ENCODE measurements at regions not wholly inside any gene's neighbourhood (a gene's known extent, or its start where the extent isn't known, plus 50 kb on each side); places are given as distances from the start of the nearest gene placed in this dataset.

DNA sequence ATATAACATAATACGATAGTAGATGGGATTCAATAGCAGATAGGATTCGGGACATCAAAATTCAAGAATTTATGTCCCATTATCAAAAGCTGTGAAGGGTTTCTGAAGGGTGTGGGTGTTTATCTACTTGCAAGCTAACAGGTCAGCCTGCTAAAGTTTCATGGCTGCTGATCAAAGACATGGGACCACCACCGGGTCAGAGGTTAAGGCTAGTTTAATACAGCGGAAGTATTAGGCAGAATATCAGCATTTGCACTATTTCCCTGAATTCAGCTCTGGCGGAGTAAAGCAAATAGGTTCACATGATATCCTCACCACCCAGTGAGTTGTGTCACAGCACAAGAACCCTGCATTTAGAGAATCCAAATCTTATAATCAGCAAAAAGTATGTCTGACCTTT is 82.5 kb downstream of the DSEL start:
- H3K79me2 ChIP-seq (ENCODE audit: low read length) = no peaks in the 10 kb centered on the region
- H3F3A ChIP-seq (ENCODE audit: insufficient read depth, low read length) = no peaks in the 10 kb centered on the region
- no peaks in the 10 kb centered on the region for H4K20me1 ChIP-seq (ENCODE audit: insufficient read depth, low read length)
- H3K4me2 ChIP-seq (ENCODE audit: low read depth, low read length) = no peak overlapping the region
- no peak overlapping the region for H2AFZ ChIP-seq (ENCODE audit: low read length)
- H3K9me3 ChIP-seq (replicated peaks; ENCODE audit: insufficient read depth, low read length) = no peaks in the 10 kb centered on the region
- no peaks in the 10 kb centered on the region for H3K36me3 ChIP-seq (replicated peaks; ENCODE audit: insufficient read depth, low read length)
- H3K27me3 ChIP-seq (replicated peaks; ENCODE audit: insufficient read depth, low read length) = no peaks in the 10 kb centered on the region
- DNase-seq = no peak
- H3K27ac ChIP-seq (ENCODE audit: low read length) = no peak overlapping the region
- H3K9me2 ChIP-seq (replicated peaks; ENCODE audit: insufficient read depth, low read length) = no peaks in the 10 kb centered on the region
- no peaks in the 10 kb centered on the region for H3K4me1 ChIP-seq (ENCODE audit: low read length)
- H3K4me3 ChIP-seq (ENCODE audit: low read length) = no peak overlapping the region
- TF ChIP-seq EZH2 (optimal IDR thresholded peaks at IDR 0.05; ENCODE audit: low read depth, low read length) (no peak), EZH2phosphoT487 (IDR thresholded peaks at IDR 0.05; ENCODE audit: low read length) (no peak)
- TF ChIP-seq, protein P1, sequence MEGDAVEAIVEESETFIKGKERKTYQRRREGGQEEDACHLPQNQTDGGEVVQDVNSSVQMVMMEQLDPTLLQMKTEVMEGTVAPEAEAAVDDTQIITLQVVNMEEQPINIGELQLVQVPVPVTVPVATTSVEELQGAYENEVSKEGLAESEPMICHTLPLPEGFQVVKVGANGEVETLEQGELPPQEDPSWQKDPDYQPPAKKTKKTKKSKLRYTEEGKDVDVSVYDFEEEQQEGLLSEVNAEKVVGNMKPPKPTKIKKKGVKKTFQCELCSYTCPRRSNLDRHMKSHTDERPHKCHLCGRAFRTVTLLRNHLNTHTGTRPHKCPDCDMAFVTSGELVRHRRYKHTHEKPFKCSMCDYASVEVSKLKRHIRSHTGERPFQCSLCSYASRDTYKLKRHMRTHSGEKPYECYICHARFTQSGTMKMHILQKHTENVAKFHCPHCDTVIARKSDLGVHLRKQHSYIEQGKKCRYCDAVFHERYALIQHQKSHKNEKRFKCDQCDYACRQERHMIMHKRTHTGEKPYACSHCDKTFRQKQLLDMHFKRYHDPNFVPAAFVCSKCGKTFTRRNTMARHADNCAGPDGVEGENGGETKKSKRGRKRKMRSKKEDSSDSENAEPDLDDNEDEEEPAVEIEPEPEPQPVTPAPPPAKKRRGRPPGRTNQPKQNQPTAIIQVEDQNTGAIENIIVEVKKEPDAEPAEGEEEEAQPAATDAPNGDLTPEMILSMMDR (IDR thresholded peaks at IDR 0.05; ENCODE audit: low read length) = no peak
- H3K9ac ChIP-seq (ENCODE audit: low read length) = no peak overlapping the region

DNA sequence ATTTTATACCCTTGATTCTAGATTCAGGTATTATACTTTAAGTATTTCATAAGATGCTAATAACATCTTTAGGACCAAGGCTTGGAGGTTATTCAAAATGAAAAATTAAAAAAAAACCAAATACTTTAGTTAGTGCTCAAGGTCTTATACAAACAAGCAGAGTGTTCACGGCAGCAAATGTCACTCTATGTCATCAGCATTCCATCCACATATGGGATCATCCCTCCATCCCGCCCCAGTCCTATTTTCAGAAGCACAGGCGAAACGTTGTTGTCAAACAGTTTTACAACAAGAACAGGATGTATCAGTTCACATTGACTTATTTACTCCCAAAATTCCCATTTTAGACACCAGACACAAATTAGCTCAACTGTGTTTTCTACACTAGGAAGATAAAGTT is 83.7 kb downstream of the DSEL start:
- Histone ChIP-seq H3K9ac (ENCODE audit: low read length) (no peak overlapping the region), H3K36me3 (replicated peaks; ENCODE audit: insufficient read depth, low read length) (no peaks in the 10 kb centered on the region), H3K27ac (ENCODE audit: low read length) (no peak overlapping the region), H3K27me3 (replicated peaks; ENCODE audit: insufficient read depth, low read length) (no peaks in the 10 kb centered on the region), H3K4me1 (ENCODE audit: low read length) (no peaks in the 10 kb centered on the region), H3F3A (ENCODE audit: insufficient read depth, low read length) (no peaks in the 10 kb centered on the region), H4K20me1 (ENCODE audit: insufficient read depth, low read length) (no peaks in the 10 kb centered on the region), H3K79me2 (ENCODE audit: low read length) (no peaks in the 10 kb centered on the region), H3K9me2 (replicated peaks; ENCODE audit: insufficient read depth, low read length) (no peaks in the 10 kb centered on the region), H3K9me3 (replicated peaks; ENCODE audit: insufficient read depth, low read length) (no peaks in the 10 kb centered on the region), H2AFZ (ENCODE audit: low read length) (no peak overlapping the region), H3K4me3 (ENCODE audit: low read length) (no peak overlapping the region), H3K4me2 (ENCODE audit: low read depth, low read length) (no peak overlapping the region)
- no peak for DNase-seq
- TF ChIP-seq, protein P1 (IDR thresholded peaks at IDR 0.05; ENCODE audit: low read length) = no peak
- no peak for TF ChIP-seq EZH2 (optimal IDR thresholded peaks at IDR 0.05; ENCODE audit: low read depth, low read length)
- no peak for TF ChIP-seq EZH2phosphoT487 (IDR thresholded peaks at IDR 0.05; ENCODE audit: low read length)

DNA sequence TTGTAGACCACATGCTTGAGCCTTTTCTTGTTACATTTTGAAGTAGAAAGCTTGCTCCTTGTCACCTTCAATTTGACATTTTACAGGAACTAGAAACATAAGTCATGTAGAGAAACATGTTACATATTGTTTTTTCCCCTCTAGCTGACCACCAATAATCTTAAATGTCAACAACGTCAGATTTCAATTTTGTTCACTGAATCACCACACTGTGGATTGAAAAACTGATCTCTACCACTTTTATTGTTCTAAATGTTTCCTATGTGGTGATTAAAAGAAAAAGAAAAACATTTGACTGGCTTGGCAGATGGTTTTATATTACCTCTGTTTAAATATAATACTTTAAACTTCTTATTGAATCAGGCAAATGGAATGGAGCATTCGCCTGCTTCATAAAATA is 87.7 kb downstream of the DSEL start:
- no peaks in the 10 kb centered on the region for H3K4me1 ChIP-seq (ENCODE audit: low read length)
- no peaks in the 10 kb centered on the region for H3K9me2 ChIP-seq (replicated peaks; ENCODE audit: insufficient read depth, low read length)
- H3K79me2 ChIP-seq (ENCODE audit: low read length) = no peaks in the 10 kb centered on the region
- TF ChIP-seq EZH2 (optimal IDR thresholded peaks at IDR 0.05; ENCODE audit: low read depth, low read length) = no peak
- TF ChIP-seq EZH2phosphoT487 (IDR thresholded peaks at IDR 0.05; ENCODE audit: low read length) = no peak
- TF ChIP-seq, protein P1 (IDR thresholded peaks at IDR 0.05; ENCODE audit: low read length) = no peak
- H3F3A ChIP-seq (ENCODE audit: insufficient read depth, low read length) = no peaks in the 10 kb centered on the region
- H2AFZ ChIP-seq (ENCODE audit: low read length) = no peak overlapping the region
- no peak overlapping the region for H3K4me2 ChIP-seq (ENCODE audit: low read depth, low read length)
- H3K4me3 ChIP-seq (ENCODE audit: low read length) = no peak overlapping the region
- no peaks in the 10 kb centered on the region for H4K20me1 ChIP-seq (ENCODE audit: insufficient read depth, low read length)
- no peaks in the 10 kb centered on the region for H3K9me3 ChIP-seq (replicated peaks; ENCODE audit: insufficient read depth, low read length)
- H3K27me3 ChIP-seq (replicated peaks; ENCODE audit: insufficient read depth, low read length) = no peaks in the 10 kb centered on the region
- H3K9ac ChIP-seq (ENCODE audit: low read length) = no peak overlapping the region
- H3K27ac ChIP-seq (ENCODE audit: low read length) = no peak overlapping the region
- no peak for DNase-seq
- H3K36me3 ChIP-seq (replicated peaks; ENCODE audit: insufficient read depth, low read length) = no peaks in the 10 kb centered on the region
